ENCODE measurements at regions not wholly inside any gene's neighbourhood (a gene's known extent, or its start where the extent isn't known, plus 50 kb on each side); places are given as distances from the start of the nearest gene placed in this dataset.

GRCh38 chr2:16553226-16553625, 112.4 kb downstream of the CYRIA start:
- TF ChIP-seq SCRT2 (tag by site-specific recombination; IDR thresholded peaks at IDR 0.05), result no peak
- no peak for TF ChIP-seq ZNF645 (tag by site-specific recombination; IDR thresholded peaks at IDR 0.05)
- TF ChIP-seq, protein P1, sequence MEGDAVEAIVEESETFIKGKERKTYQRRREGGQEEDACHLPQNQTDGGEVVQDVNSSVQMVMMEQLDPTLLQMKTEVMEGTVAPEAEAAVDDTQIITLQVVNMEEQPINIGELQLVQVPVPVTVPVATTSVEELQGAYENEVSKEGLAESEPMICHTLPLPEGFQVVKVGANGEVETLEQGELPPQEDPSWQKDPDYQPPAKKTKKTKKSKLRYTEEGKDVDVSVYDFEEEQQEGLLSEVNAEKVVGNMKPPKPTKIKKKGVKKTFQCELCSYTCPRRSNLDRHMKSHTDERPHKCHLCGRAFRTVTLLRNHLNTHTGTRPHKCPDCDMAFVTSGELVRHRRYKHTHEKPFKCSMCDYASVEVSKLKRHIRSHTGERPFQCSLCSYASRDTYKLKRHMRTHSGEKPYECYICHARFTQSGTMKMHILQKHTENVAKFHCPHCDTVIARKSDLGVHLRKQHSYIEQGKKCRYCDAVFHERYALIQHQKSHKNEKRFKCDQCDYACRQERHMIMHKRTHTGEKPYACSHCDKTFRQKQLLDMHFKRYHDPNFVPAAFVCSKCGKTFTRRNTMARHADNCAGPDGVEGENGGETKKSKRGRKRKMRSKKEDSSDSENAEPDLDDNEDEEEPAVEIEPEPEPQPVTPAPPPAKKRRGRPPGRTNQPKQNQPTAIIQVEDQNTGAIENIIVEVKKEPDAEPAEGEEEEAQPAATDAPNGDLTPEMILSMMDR (tag by site-specific recombination; IDR thresholded peaks at IDR 0.05), result no peak
- no peak for TF ChIP-seq ZNF510 (tag by site-specific recombination; IDR thresholded peaks at IDR 0.05; ENCODE audit: insufficient replicate concordance)
- TF ChIP-seq ZBTB21 (tag by site-specific recombination; IDR thresholded peaks at IDR 0.05), result no peak
- TF ChIP-seq ZBTB17 (tag by site-specific recombination; IDR thresholded peaks at IDR 0.05), result no peak
- TF ChIP-seq GLIS1 (tag by site-specific recombination; IDR thresholded peaks at IDR 0.05), result no peak
- TF ChIP-seq, protein P2, sequence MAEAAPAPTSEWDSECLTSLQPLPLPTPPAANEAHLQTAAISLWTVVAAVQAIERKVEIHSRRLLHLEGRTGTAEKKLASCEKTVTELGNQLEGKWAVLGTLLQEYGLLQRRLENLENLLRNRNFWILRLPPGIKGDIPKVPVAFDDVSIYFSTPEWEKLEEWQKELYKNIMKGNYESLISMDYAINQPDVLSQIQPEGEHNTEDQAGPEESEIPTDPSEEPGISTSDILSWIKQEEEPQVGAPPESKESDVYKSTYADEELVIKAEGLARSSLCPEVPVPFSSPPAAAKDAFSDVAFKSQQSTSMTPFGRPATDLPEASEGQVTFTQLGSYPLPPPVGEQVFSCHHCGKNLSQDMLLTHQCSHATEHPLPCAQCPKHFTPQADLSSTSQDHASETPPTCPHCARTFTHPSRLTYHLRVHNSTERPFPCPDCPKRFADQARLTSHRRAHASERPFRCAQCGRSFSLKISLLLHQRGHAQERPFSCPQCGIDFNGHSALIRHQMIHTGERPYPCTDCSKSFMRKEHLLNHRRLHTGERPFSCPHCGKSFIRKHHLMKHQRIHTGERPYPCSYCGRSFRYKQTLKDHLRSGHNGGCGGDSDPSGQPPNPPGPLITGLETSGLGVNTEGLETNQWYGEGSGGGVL (tag by site-specific recombination; IDR thresholded peaks at IDR 0.05), result no peak
- TF ChIP-seq ATF2 (tag by site-specific recombination; IDR thresholded peaks at IDR 0.05; ENCODE audit: low read depth), result no peak
- TF ChIP-seq, protein P3, sequence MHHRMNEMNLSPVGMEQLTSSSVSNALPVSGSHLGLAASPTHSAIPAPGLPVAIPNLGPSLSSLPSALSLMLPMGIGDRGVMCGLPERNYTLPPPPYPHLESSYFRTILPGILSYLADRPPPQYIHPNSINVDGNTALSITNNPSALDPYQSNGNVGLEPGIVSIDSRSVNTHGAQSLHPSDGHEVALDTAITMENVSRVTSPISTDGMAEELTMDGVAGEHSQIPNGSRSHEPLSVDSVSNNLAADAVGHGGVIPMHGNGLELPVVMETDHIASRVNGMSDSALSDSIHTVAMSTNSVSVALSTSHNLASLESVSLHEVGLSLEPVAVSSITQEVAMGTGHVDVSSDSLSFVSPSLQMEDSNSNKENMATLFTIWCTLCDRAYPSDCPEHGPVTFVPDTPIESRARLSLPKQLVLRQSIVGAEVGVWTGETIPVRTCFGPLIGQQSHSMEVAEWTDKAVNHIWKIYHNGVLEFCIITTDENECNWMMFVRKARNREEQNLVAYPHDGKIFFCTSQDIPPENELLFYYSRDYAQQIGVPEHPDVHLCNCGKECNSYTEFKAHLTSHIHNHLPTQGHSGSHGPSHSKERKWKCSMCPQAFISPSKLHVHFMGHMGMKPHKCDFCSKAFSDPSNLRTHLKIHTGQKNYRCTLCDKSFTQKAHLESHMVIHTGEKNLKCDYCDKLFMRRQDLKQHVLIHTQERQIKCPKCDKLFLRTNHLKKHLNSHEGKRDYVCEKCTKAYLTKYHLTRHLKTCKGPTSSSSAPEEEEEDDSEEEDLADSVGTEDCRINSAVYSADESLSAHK (tag by site-specific recombination; IDR thresholded peaks at IDR 0.05), result no peak
- TF ChIP-seq KLF10 (tag by site-specific recombination; IDR thresholded peaks at IDR 0.05), result no peak
- no peak for TF ChIP-seq ZNF175 (tag by site-specific recombination; IDR thresholded peaks at IDR 0.05)
- TF ChIP-seq ZNF747 (tag by site-specific recombination; IDR thresholded peaks at IDR 0.05), result no peak
